B cell (primary cell): ENCODE measurements at regions not wholly inside any gene's neighbourhood (a gene's known extent, or its start where the extent isn't known, plus 50 kb on each side); places are given as distances from the start of the nearest gene placed in this dataset.

Experiments
- ATAC-seq: fragments of 200-7000 bp; cut with Tn5 transposase; one replicate; pipeline ENCODE4 v1.10.0; 2021; ENCODE audit warnings: low read depth, mild to moderate bottlenecking, moderate number of reproducible peaks, moderate library complexity
- CTCF ChIA-PET: fragments of 350-600 bp; sonication (Branson Sonifier 250); formaldehyde crosslinking; loops from one replicate; lab custom pipeline; 2021; ENCODE audit warnings: antibody characterized with exemption, inconsistent platforms; lab: Charles Lee
- POLR2A ChIA-PET: fragments of 350-600 bp; sonication (Branson Sonifier 250); formaldehyde crosslinking; loops from one replicate; lab custom pipeline; 2021; ENCODE audit warnings: antibody characterized with exemption; lab: Charles Lee
- DNase-seq: peaks from one replicate; pipeline ENCODE4 v3.0.0; 2013
- H2AFZ ChIP-seq: 2 replicates; pipeline ENCODE4 v1.6.1; 2012; ENCODE audit warnings: mild to moderate bottlenecking, low read depth, low read length; ENCODE audit not compliant: insufficient read depth, poor library complexity, severe bottlenecking
- H3K27ac ChIP-seq, 2 donors: 1 replicate in 1 of 2; 2 replicates in 1 of 2; pipeline ENCODE4 v1.5.1; 2012 to 2013; ENCODE audit warnings: low read length in 2 of 2, mild to moderate bottlenecking in 2 of 2, moderate library complexity in 1 of 2
- H3K27me3 ChIP-seq, 4 experiments: fragments of 200-600 bp in 1 of 4; sonication (generic) in 1 of 4; replicated peaks in 1 of 4; 1 replicate in 2 of 4; 2 replicates in 2 of 4; pipeline versions ENCODE4 v1.6.1 to v1.7.0; 2013 to 2016; ENCODE audit warnings: low read length in 3 of 4, mild to moderate bottlenecking in 2 of 4, mixed read lengths in 1 of 4, moderate library complexity in 1 of 4; ENCODE audit not compliant: insufficient read depth in 4 of 4, control insufficient read depth in 3 of 4; ENCODE audit errors: control extremely low read depth in 1 of 4
- H3K36me3 ChIP-seq, 2 experiments: replicated peaks in 1 of 2; 1 replicate in 1 of 2; 2 replicates in 1 of 2; pipeline versions ENCODE4 v1.6.1 to v1.7.1; 2013; ENCODE audit warnings: low read length in 1 of 2; ENCODE audit not compliant: insufficient read depth in 2 of 2, control insufficient read depth in 1 of 2; ENCODE audit errors: control extremely low read depth in 1 of 2, extremely low read depth in 1 of 2
- H3K4me1 ChIP-seq, 2 donors: fragments of 200-600 bp in 1 of 2; sonication (generic) in 1 of 2; 1 replicate in 1 of 2; 2 replicates in 1 of 2; pipeline versions ENCODE4 v1.5.1 to v1.6.1; 2013 to 2017; ENCODE audit warnings: low read length in 2 of 2; ENCODE audit not compliant: control insufficient read depth in 2 of 2, insufficient read depth in 2 of 2
- H3K4me2 ChIP-seq: replicated peaks from 2 replicates; pipeline ENCODE3; 2012; ENCODE audit warnings: mild to moderate bottlenecking, low read depth, low read length; ENCODE audit not compliant: poor library complexity, severe bottlenecking
- H3K4me3 ChIP-seq, 5 experiments: fragments of 200-600 bp in 1 of 5; sonication (generic) in 1 of 5; 1 replicate in 3 of 5; 2 replicates in 2 of 5; pipeline versions ENCODE4 v1.5.1 to v1.7.0; 2011 to 2016; ENCODE audit warnings: low read length in 4 of 5, mild to moderate bottlenecking in 4 of 5, low read depth in 2 of 5, control low read depth in 1 of 5, moderate library complexity in 1 of 5; ENCODE audit not compliant: insufficient read depth in 1 of 5; ENCODE audit errors: control extremely low read depth in 1 of 5, extremely low read depth in 1 of 5
- H3K79me2 ChIP-seq: fragments of 200-600 bp; sonication (generic); one replicate; pipeline ENCODE4 v1.6.0; 2016; ENCODE audit warnings: low read length; ENCODE audit not compliant: control insufficient read depth, insufficient read depth
- H3K9ac ChIP-seq: fragments of 200-600 bp; sonication (generic); 2 replicates; pipeline ENCODE4 v1.6.1; 2017; ENCODE audit warnings: mild to moderate bottlenecking, low read length, moderate library complexity
- H3K9me3 ChIP-seq, 3 donors: one replicate each; pipeline versions ENCODE4 v1.6.1 to v1.7.1; 2013; ENCODE audit warnings: low read length in 2 of 3; ENCODE audit not compliant: control insufficient read depth in 2 of 3, insufficient read depth in 1 of 3; ENCODE audit errors: control extremely low read depth in 1 of 3
- H4K20me1 ChIP-seq: 2 replicates; pipeline ENCODE4 v1.6.0; 2012; ENCODE audit warnings: mild to moderate bottlenecking, low read length; ENCODE audit not compliant: insufficient read depth, control insufficient read depth, poor library complexity, severe bottlenecking
- H3K27ac Mint-ChIP-seq: one replicate; pipeline ENCODE4 v1.8.0; 2021; ENCODE audit warnings: mixed read lengths
- H3K27me3 Mint-ChIP-seq: one replicate; pipeline ENCODE4 v1.8.0; 2021; ENCODE audit warnings: mixed read lengths
- H3K4me1 Mint-ChIP-seq: one replicate; pipeline ENCODE4 v1.8.0; 2021; ENCODE audit warnings: mixed read lengths
- H3K4me3 Mint-ChIP-seq: one replicate; pipeline ENCODE4 v1.8.0; 2021; ENCODE audit warnings: mixed read lengths
- H3K9me3 Mint-ChIP-seq: one replicate; pipeline ENCODE4 v1.8.0; 2022; ENCODE audit warnings: mixed read lengths; ENCODE audit not compliant: insufficient read depth
- EZH2 ChIP-seq: IDR thresholded peaks from 2 replicates; pipeline ENCODE4 v1.6.1; 2012; ENCODE audit warnings: borderline replicate concordance, low read depth, mild to moderate bottlenecking, moderate library complexity, low read length; ENCODE audit not compliant: insufficient read depth, poor library complexity, severe bottlenecking
- WGBS: methylation state at CpG from one replicate; pipeline ENCODE4 v1.1.5; 2013; ENCODE audit warnings: missing lambda C conversion rate; ENCODE audit not compliant: insufficient coverage; 5-methylcytosine and 5-hydroxymethylcytosine counted together
- intact Hi-C: fragments of 100-400 bp; cut with micrococcal nuclease; formaldehyde crosslinking; loops from one replicate; pipeline ENCODE4 v1.10.0; 2022
- TF ChIP-seq, protein P1 (sequence below): fragments of 200-600 bp; IDR thresholded peaks from one replicate; pipeline ENCODE4 v1.8.0; 2022; ENCODE audit warnings: antibody characterized with exemption, mild to moderate bottlenecking

GRCh38 chr7:32364581-32364980 lies 125.6 kb downstream of the LSM5 start:
- Mint-ChIP-seq H3K9me3 (peaks cover 7% of the 10 kb centered on the region), H3K4me1 (no peaks in the 10 kb centered on the region), H3K27me3 (peaks cover 10% of the 10 kb centered on the region), H3K27ac (no peak overlapping the region), H3K4me3 (no peak overlapping the region)
- TF ChIP-seq, protein P1, sequence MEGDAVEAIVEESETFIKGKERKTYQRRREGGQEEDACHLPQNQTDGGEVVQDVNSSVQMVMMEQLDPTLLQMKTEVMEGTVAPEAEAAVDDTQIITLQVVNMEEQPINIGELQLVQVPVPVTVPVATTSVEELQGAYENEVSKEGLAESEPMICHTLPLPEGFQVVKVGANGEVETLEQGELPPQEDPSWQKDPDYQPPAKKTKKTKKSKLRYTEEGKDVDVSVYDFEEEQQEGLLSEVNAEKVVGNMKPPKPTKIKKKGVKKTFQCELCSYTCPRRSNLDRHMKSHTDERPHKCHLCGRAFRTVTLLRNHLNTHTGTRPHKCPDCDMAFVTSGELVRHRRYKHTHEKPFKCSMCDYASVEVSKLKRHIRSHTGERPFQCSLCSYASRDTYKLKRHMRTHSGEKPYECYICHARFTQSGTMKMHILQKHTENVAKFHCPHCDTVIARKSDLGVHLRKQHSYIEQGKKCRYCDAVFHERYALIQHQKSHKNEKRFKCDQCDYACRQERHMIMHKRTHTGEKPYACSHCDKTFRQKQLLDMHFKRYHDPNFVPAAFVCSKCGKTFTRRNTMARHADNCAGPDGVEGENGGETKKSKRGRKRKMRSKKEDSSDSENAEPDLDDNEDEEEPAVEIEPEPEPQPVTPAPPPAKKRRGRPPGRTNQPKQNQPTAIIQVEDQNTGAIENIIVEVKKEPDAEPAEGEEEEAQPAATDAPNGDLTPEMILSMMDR = no peak
- TF ChIP-seq EZH2 = no peak
- Histone ChIP-seq H3K27me3 (peaks cover 0 to 2% (median 0%) of the 10 kb centered on the region in 4 experiments), H3K4me2 (no peak overlapping the region), H3K4me3 (no peak overlapping the region), H3K27ac (no peak overlapping the region), H3K9ac (no peak overlapping the region), H3K79me2 (no peaks in the 10 kb centered on the region), H3K4me1 (no peaks in the 10 kb centered on the region), H2AFZ (no peak overlapping the region), H3K36me3 (no peaks in the 10 kb centered on the region), H3K9me3 (peaks cover 0 to 14% (median 4%) of the 10 kb centered on the region in 3 donors), H4K20me1 (no peaks in the 10 kb centered on the region)
- DNase-seq (no peak), ATAC-seq (no peak)
- 98% methylated on average over 4 of the region's 4 CpGs for WGBS
- ChIA-PET POLR2A (no interaction called here), CTCF (no interaction called here)
- intact Hi-C loops = no loop called here

- Histone ChIP-seq H3K27me3 (peaks cover 0 to 2% (median 0%) of the 10 kb centered on the region in 4 experiments), H3K4me1 (no peaks in the 10 kb centered on the region), H3K9me3 (peaks cover 0 to 9% (median 0%) of the 10 kb centered on the region in 3 donors), H3K9ac (no peak overlapping the region), H4K20me1 (no peaks in the 10 kb centered on the region), H3K36me3 (no peaks in the 10 kb centered on the region), H3K4me3 (no peak overlapping the region), H2AFZ (no peak overlapping the region), H3K27ac (no peak overlapping the region), H3K79me2 (no peaks in the 10 kb centered on the region), H3K4me2 (no peak overlapping the region)
- ChIA-PET CTCF (no interaction called here), POLR2A (no interaction called here)
- Mint-ChIP-seq H3K4me3 (no peak overlapping the region), H3K27ac (no peak overlapping the region), H3K9me3 (no peaks in the 10 kb centered on the region), H3K4me1 (no peaks in the 10 kb centered on the region), H3K27me3 (peaks cover 14% of the 10 kb centered on the region)
- intact Hi-C loops = no loop called here
- ATAC-seq (no peak), DNase-seq (no peak)
- TF ChIP-seq, protein P1 = no peak
- TF ChIP-seq EZH2 = no peak
- WGBS = 86% methylated on average over 2 of the region's 5 CpGs
Measured at GRCh38 chr7:32360127-32360526, 130.1 kb downstream of the LSM5 start.
